ENCODE measurements at regions not wholly inside any gene's neighbourhood (a gene's known extent, or its start where the extent isn't known, plus 50 kb on each side); places are given as distances from the start of the nearest gene placed in this dataset.

GRCh38 chr2:236483102-236483501, 86.5 kb upstream of the ACKR3 start:
- TF ChIP-seq CTCF (IDR thresholded peaks at IDR 0.05): no peak
- TF ChIP-seq EP300 (IDR thresholded peaks at IDR 0.05): no peak
